GM18951 (cell line): ENCODE measurements at regions not wholly inside any gene's neighbourhood (a gene's known extent, or its start where the extent isn't known, plus 50 kb on each side); places are given as distances from the start of the nearest gene placed in this dataset.

ENCODE experiments used
- POLR2A ChIP-seq: IDR thresholded peaks from 4 replicates; pipeline ENCODE4 v1.6.1; 2011; ENCODE audit warnings: mild to moderate bottlenecking; ENCODE audit not compliant: insufficient read length, insufficient read depth; ENCODE audit errors: extremely low read depth
- in situ Hi-C: fragments of 300-500 bp; cut with MboI; formaldehyde crosslinking; loops from one replicate; pipeline ENCODE4 v1.12.0; 2022; ENCODE audit warnings: low sequenced_read_pairs, mixed read lengths, inconsistent platforms; ENCODE audit not compliant: unreplicated experiment

DNA sequence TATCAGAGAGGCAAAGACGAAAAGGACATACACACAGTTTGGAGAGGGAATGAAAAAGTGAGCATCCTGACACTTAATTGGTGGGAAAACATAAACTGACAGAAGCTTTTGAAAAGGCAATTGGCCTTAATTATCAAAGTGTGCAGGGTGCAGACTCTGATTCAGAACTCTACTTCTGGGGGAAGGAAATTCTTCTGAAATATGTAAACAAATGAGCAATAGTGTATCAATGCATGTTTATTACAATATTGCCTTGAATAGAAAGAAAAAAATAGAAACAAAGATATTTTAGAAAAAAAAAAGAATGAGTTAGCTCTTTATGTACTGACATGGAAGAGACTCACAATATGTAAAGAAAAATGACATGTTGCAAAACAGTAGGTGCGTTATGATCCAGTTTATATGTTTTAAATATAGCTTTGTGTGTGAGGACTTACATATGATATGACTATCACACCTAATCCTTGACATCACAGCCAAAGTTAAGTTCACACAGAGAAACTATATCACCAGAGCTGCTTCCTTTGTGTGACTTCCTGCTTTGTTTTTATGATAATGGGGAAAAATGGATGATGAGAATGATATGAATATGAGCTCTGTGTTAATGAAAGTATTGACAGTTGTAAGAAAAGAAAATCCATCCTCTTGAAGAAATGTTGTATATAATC is 182.4 kb downstream of the KCTD12 start:
- in situ Hi-C loops = no loop called here
- TF ChIP-seq POLR2A = no peak

- in situ Hi-C loops = no loop called here
- no peak for TF ChIP-seq POLR2A
These were observed 183.0 kb downstream of the KCTD12 start for GRCh38 chr13:76703216-76703615.

- no peak for TF ChIP-seq POLR2A
- in situ Hi-C loops = no loop called here
These were observed 188.9 kb downstream of the KCTD12 start for GRCh38 chr13:76697288-76697687.

DNA sequence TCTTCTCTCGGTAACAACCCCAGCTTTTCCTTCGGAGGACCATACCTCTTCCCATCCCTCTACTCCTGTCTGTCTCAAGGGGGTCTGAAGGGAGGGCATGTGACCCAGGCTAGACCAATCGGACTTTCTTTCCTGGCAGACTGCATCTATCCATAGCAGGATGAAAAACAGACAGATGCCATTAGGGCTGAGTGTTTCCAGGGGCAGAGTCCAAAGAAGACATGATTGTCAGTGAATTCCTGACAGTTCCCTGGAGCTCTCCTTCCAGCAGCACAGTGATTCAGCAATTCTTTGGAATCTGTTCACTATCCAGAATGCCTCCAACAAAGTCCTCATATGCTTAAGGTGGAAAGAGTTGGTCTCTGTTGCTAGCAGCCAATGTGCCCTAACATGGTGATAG is 189.8 kb downstream of the KCTD12 start:
- TF ChIP-seq POLR2A = no peak
- in situ Hi-C loops = no loop called here

DNA sequence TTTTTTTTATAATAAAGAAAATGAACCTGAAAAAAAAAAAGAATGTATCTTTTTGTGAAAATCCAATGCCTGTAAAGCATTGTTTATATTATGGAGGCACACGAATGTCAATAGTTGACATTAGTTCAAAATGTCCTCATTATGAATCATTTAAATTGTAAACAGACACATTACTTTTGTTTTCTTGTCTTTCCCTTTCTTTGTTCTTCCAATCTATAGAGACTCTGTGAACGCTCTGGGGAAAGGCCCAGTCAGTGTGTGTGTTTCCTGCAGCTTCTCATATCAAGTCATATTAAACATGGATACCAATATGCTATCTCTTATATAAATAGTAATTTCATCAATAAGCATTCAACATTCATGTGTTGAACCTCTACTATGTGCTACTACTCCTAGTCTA is 193.1 kb downstream of the KCTD12 start:
- no peak for TF ChIP-seq POLR2A
- in situ Hi-C loops = no loop called here

GRCh38 chr13:76692346-76692745 is 193.9 kb downstream of the KCTD12 start:
- no peak for TF ChIP-seq POLR2A
- in situ Hi-C loops = no loop called here

DNA sequence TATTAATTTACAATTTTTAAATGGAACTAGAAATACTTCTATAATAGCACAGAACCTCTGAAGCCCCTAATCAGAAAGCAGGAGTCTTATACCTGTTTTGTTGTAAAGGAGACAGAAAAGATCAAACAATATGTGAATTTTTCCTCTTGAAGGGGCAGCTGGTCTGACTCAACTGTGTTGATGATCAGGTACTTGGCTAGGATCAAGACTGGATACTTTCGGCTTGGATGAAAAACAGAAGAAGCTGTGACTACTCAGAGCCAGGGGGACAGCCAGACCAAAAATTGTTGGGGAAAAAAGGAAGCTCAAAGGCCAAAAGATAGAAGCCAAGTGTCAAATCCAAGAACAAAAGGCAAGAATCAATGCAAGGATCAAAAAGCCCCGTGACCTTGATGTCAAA is 195.6 kb downstream of the KCTD12 start:
- in situ Hi-C loops = no loop called here
- TF ChIP-seq POLR2A = no peak

GRCh38 chr13:76687467-76687866 is 198.7 kb downstream of the KCTD12 start:
- TF ChIP-seq POLR2A = no peak
- in situ Hi-C loops = no loop called here

GRCh38 chr13:76685938-76686337 is 200.3 kb downstream of the KCTD12 start:
- in situ Hi-C loops = no loop called here
- TF ChIP-seq POLR2A = no peak

GRCh38 chr13:76684336-76684735 is 201.9 kb downstream of the KCTD12 start:
- no peak for TF ChIP-seq POLR2A
- in situ Hi-C loops = no loop called here

DNA sequence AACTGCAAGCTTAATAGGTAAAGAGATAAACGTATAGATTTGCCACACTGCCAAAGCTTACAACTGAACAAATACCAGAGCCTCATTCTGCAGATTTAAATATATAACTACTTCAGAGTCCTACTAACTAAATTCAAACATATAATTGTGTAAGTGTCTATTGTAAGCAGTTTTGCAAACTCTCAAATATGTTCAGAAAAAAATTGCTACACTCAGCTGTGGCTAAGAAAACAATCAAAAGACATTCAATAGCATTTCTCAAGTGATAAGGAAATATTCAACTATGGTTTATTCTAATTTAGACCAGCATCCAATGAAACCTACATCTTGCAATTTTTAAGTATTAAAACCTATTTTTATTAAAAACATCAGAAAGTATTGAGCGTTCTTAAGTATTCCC is 202.4 kb downstream of the KCTD12 start:
- in situ Hi-C loops = no loop called here
- TF ChIP-seq POLR2A = no peak

GRCh38 chr13:76683168-76683567 is 203.0 kb downstream of the KCTD12 start:
- no peak for TF ChIP-seq POLR2A
- in situ Hi-C loops = no loop called here

- TF ChIP-seq POLR2A = no peak
- in situ Hi-C loops = no loop called here
These were observed 206.1 kb downstream of the KCTD12 start for GRCh38 chr13:76680112-76680511.

DNA sequence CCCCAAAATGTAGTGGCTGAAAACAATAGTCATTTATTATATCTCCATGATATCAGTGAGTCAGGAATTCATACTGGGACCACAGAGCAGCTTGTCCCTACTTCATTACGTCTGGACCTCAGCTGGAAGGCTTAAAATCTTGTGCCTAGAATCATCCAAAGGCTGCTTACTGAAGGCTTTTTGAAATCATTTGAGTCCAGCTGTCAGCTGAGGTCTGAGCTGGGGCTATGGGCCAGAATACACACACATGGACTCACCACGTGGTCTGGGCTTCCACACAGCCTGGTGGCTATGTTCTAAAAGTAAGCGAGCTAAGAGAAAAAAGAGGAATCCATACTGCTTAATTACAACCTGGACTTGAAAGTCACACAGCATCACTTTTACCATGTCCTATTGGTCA is 209.2 kb downstream of the KCTD12 start:
- TF ChIP-seq POLR2A = no peak
- in situ Hi-C loops = no loop called here

GRCh38 chr13:76672420-76672819 is 213.8 kb downstream of the KCTD12 start:
- TF ChIP-seq POLR2A = no peak
- in situ Hi-C loops = no loop called here

DNA sequence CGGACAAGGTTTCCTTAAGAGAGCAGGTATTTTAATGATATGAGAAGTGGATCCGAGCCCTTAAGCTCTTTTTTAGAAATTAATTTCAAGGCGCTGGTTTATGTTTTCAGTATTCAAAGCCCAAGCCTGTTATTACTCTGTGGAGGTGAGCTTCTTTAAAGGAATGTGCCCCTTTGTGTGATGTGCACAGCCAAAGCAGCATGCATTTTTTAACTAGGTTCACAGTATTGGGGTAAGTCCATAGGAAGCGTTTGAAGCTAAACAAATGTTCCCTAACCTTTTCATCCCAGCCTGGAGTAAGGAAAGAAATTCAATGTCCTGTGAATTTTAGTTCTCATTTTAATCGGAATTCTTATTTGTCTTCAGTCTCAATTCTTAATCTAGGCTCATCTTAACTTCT is 217.5 kb downstream of the KCTD12 start:
- in situ Hi-C loops = no loop called here
- TF ChIP-seq POLR2A = no peak

GRCh38 chr13:76668141-76668540 is 218.1 kb downstream of the KCTD12 start:
- in situ Hi-C loops = no loop called here
- no peak for TF ChIP-seq POLR2A
